ENCODE measurements at regions not wholly inside any gene's neighbourhood (a gene's known extent, or its start where the extent isn't known, plus 50 kb on each side); places are given as distances from the start of the nearest gene placed in this dataset.
A peak's percentile ranks its signal among the peaks of the same experiment; 100 is the strongest.

- H3K4me1 ChIP-seq = no peaks in the 10 kb centered on the region
- H3K27ac ChIP-seq = no peak overlapping the region
- intact Hi-C loops (cut with DNase I) = no loop called here
- DNase-seq = no peak
- no peaks in the 10 kb centered on the region for H3K27me3 ChIP-seq
- ATAC-seq = no peak
- H3K9me3 ChIP-seq = no peaks in the 10 kb centered on the region
- TF ChIP-seq CTCF (IDR thresholded peaks at IDR 0.05) (no peak), POLR2A (IDR thresholded peaks at IDR 0.05) (no peak)
- no peaks in the 10 kb centered on the region for H3K36me3 ChIP-seq
- H3K4me3 ChIP-seq = no peak overlapping the region
Measured at GRCh38 chr3:27939521-27939920, 217.4 kb upstream of the EOMES start.

GRCh38 chr3:27939940-27940339, 217.8 kb upstream of the EOMES start:
- Histone ChIP-seq H3K36me3 (no peaks in the 10 kb centered on the region), H3K4me3 (no peak overlapping the region), H3K9me3 (no peaks in the 10 kb centered on the region), H3K4me1 (no peaks in the 10 kb centered on the region), H3K27ac (no peak overlapping the region), H3K27me3 (no peaks in the 10 kb centered on the region)
- intact Hi-C loops (cut with DNase I) = no loop called here
- ATAC-seq (no peak), DNase-seq (no peak)
- TF ChIP-seq POLR2A (IDR thresholded peaks at IDR 0.05) (no peak), CTCF (IDR thresholded peaks at IDR 0.05) (no peak)
- WGBS, 4 donors = 48 to 58% (median 53%) methylated on average over 5 of the region's 5 CpGs

- DNase-seq = no peak
- WGBS, 4 donors = 7 to 12% (median 10%) methylated on average over 3 of the region's 3 CpGs
- peaks cover 0 to 2% (median 0%) of the 10 kb centered on the region in 12 donors for H3K9me3 ChIP-seq
- H3K36me3 ChIP-seq = no peaks in the 10 kb centered on the region
- H3K27ac ChIP-seq = no peak overlapping the region
- TF ChIP-seq POLR2A (IDR thresholded peaks at IDR 0.05) (no peak), CTCF (IDR thresholded peaks at IDR 0.05) (peak in 6 of 12 donors; percentile 6 to 42 (median 25))
- ATAC-seq = no peak
- intact Hi-C loops (cut with DNase I) = no loop called here
- no peak overlapping the region for H3K4me3 ChIP-seq
- H3K27me3 ChIP-seq = no peaks in the 10 kb centered on the region
- no peaks in the 10 kb centered on the region for H3K4me1 ChIP-seq
Measured at GRCh38 chr3:27943106-27943505, 221.0 kb upstream of the EOMES start.

GRCh38 chr3:27945229-27945628, 223.1 kb upstream of the EOMES start:
- 76 to 87% (median 82%) methylated on average over 4 of the region's 4 CpGs for WGBS, 4 donors
- no peaks in the 10 kb centered on the region for H3K4me1 ChIP-seq
- H3K9me3 ChIP-seq = peaks cover 0 to 8% (median 0%) of the 10 kb centered on the region in 12 donors
- intact Hi-C loops (cut with DNase I) = no loop called here
- no peak for TF ChIP-seq POLR2A (IDR thresholded peaks at IDR 0.05)
- TF ChIP-seq CTCF (IDR thresholded peaks at IDR 0.05) = no peak
- DNase-seq (no peak), ATAC-seq (no peak)
- H3K27ac ChIP-seq = no peak overlapping the region
- no peak overlapping the region for H3K4me3 ChIP-seq
- H3K36me3 ChIP-seq = no peaks in the 10 kb centered on the region
- H3K27me3 ChIP-seq = no peaks in the 10 kb centered on the region

Measured in heart left ventricle (tissue), 16 donors.